ENCODE measurements at regions not wholly inside any gene's neighbourhood (a gene's known extent, or its start where the extent isn't known, plus 50 kb on each side); places are given as distances from the start of the nearest gene placed in this dataset.
"Not testable (repeated sequence)": the region's sequence is repeated elsewhere in the genome, so short reads cannot be mapped to it uniquely, and the experiment has no call there.

GRCh38 chr16:5781436-5781835, 683.8 kb upstream of the EEF2KMT start:
- no peak for DNase-seq

- DNase-seq, result no peak
Observed at GRCh38 chr16:5776876-5777275, 679.3 kb upstream of the EEF2KMT start.

GRCh38 chr16:5775916-5776315, 678.3 kb upstream of the EEF2KMT start:
- no peak for DNase-seq

GRCh38 chr16:5770118-5770517, 672.5 kb upstream of the EEF2KMT start:
- no peak for DNase-seq

GRCh38 chr16:5769513-5769912, 671.9 kb upstream of the EEF2KMT start:
- DNase-seq, result no peak

GRCh38 chr16:5768445-5768844, 670.9 kb upstream of the EEF2KMT start:
- DNase-seq, result no peak

- DNase-seq, result no peak
Observed at GRCh38 chr16:5763176-5763575, 665.6 kb upstream of the EEF2KMT start.

- DNase-seq, result no peak
Observed at GRCh38 chr16:5762362-5762761, 664.8 kb upstream of the EEF2KMT start.

GRCh38 chr16:5761592-5761991, 664.0 kb upstream of the EEF2KMT start:
- no peak for DNase-seq

GRCh38 chr16:5758281-5758680, 660.7 kb upstream of the EEF2KMT start:
- DNase-seq, result no peak

- no peak for DNase-seq
Observed at GRCh38 chr16:5756969-5757368, 659.4 kb upstream of the EEF2KMT start.

- no peak for DNase-seq
Observed at GRCh38 chr16:5753381-5753780, 655.8 kb upstream of the EEF2KMT start.

GRCh38 chr16:5751216-5751615, 653.6 kb upstream of the EEF2KMT start:
- DNase-seq, result no peak

GRCh38 chr16:5750439-5750838, 652.8 kb upstream of the EEF2KMT start:
- not testable (repeated sequence) for DNase-seq

- no peak for DNase-seq
Observed at GRCh38 chr16:5738586-5738985, 641.0 kb upstream of the EEF2KMT start.

- DNase-seq, result no peak
Observed at GRCh38 chr16:5736209-5736930, 638.8 kb upstream of the EEF2KMT start.

- no peak for DNase-seq
Observed at GRCh38 chr16:5735444-5735843, 637.8 kb upstream of the EEF2KMT start.

- no peak for DNase-seq
Observed at GRCh38 chr16:5730783-5731182, 633.2 kb upstream of the EEF2KMT start.

- no peak for DNase-seq
Observed at GRCh38 chr16:5722116-5722619, 624.6 kb upstream of the EEF2KMT start.

- DNase-seq, result no peak
Observed at GRCh38 chr16:5715155-5715554, 617.6 kb upstream of the EEF2KMT start.

GRCh38 chr16:5709889-5710288, 612.3 kb upstream of the EEF2KMT start:
- DNase-seq, result no peak

- no peak for DNase-seq
Observed at GRCh38 chr16:5706211-5706610, 608.6 kb upstream of the EEF2KMT start.

- DNase-seq, result no peak
Observed at GRCh38 chr16:5704271-5704670, 606.7 kb upstream of the EEF2KMT start.

- DNase-seq, result no peak
Observed at GRCh38 chr16:5693426-5693825, 595.8 kb upstream of the EEF2KMT start.

GRCh38 chr16:5681966-5682365, 584.4 kb upstream of the EEF2KMT start:
- DNase-seq, result no peak
